GM19455 (cell line): ENCODE measurements at regions not wholly inside any gene's neighbourhood (a gene's known extent, or its start where the extent isn't known, plus 50 kb on each side); places are given as distances from the start of the nearest gene placed in this dataset.
A peak's percentile ranks its signal among the peaks of the same experiment; 100 is the strongest.
"Not testable (repeated sequence)": the region's sequence is repeated elsewhere in the genome, so short reads cannot be mapped to it uniquely, and the experiment has no call there.

Source experiments
- ATAC-seq: cut with Tn5 transposase; IDR thresholded peaks from one replicate; pipeline ENCODE4 v1.9.1; 2021; ENCODE audit not compliant: unreplicated experiment

GRCh38 chr7:98771519-98771918 lies 98.3 kb downstream of the TMEM130 start:
- no peak for ATAC-seq

GRCh38 chr7:98771941-98772603 lies 97.7 kb downstream of the TMEM130 start:
- ATAC-seq: no peak

- ATAC-seq: no peak
Observed at GRCh38 chr7:98774884-98775283, 94.9 kb downstream of the TMEM130 start.

- ATAC-seq: no peak
Observed at GRCh38 chr7:98777051-98777450, 92.8 kb downstream of the TMEM130 start.

GRCh38 chr7:98778421-98778820 lies 91.4 kb downstream of the TMEM130 start:
- ATAC-seq: no peak

GRCh38 chr7:98779800-98780587 lies 89.8 kb downstream of the TMEM130 start:
- ATAC-seq: no peak

GRCh38 chr7:98784216-98784785 lies 85.5 kb downstream of the TMEM130 start:
- ATAC-seq: no peak

GRCh38 chr7:98785929-98786571 lies 83.8 kb downstream of the TMEM130 start:
- no peak for ATAC-seq

- ATAC-seq: no peak
Observed at GRCh38 chr7:98788966-98789365, 80.8 kb downstream of the TMEM130 start.

- ATAC-seq: not testable (repeated sequence)
Observed at GRCh38 chr7:98794453-98794852, 75.4 kb downstream of the TMEM130 start.

GRCh38 chr7:98795741-98796493 lies 73.9 kb downstream of the TMEM130 start:
- peak; percentile 82 for ATAC-seq
